Cerebellar cortex (tissue), 1 donor: ENCODE measurements at regions not wholly inside any gene's neighbourhood (a gene's known extent, or its start where the extent isn't known, plus 50 kb on each side); places are given as distances from the start of the nearest gene placed in this dataset.

Source experiments
- DNase-seq: peaks from one replicate; pipeline ENCODE4 v3.0.0-alpha.2; 2015; ENCODE audit warnings: low spot score

DNA sequence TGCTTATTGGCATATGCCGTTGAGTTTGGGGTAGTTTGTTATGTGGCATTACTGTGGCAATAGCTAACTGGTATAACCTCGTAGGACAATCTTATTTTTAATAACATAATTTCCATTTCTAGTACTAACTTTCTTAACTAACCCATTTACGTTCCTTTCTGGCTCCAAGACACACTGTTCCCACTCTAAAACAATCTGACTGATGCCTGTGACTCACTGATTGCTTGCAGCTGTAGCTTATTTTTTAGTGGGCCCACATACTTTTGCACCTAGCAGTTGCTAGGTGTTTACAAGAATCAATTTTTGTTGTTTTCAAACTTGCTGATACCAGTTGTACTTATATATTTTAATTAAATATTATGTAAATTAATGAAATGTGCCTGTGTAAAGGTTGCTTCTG lies 52.2 kb downstream of the FAT3 start:
- no peak for DNase-seq

DNA sequence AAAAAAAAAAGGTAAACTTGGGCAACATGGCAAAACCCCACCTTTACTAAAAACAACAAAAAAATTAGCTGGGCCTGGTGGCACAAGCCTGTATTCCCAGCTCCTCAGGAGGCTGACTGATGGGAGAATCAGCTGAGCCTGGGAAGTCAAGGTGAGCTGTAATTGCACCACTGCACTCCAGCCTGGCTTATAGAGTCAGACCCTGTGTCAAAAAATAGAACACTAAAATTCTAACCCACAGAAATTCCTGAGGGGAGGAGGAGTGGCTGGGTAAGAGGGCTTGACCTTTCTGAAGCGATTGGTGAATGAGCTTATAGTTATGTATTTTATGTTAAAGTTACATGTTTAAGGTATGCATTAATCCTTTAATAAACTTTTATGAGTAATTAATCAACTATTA lies 53.3 kb downstream of the FAT3 start:
- DNase-seq: no peak

DNA sequence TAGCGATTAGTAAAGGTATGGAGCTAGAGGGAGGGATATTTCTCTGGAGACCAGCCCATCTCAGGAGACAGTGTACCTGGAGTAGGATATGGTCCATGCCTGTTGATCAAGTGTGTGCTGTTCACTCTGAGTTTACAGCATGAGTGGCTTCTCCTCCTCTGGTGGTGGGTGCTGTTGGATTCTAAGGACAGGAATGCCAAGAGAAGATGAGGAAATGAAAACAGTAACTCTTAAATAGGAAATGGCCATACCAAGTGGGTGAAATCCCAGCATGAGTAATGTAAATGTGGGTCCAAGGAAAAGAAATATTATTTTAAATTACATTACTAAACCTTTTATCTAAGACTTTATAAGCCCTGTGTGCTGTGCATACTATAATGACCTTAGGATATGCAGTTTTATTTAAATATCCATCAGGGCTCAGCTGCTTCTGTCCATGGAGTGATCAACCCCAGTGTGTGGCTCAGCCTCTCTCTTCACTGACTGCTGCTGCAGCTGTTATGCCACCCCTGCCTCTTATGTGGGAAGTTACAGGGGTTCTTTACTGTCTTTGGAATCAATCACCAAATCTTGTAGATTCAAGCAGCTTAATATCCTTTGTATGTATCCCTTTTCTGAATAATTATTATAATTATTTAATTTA lies 54.3 kb downstream of the FAT3 start:
- no peak for DNase-seq

DNA sequence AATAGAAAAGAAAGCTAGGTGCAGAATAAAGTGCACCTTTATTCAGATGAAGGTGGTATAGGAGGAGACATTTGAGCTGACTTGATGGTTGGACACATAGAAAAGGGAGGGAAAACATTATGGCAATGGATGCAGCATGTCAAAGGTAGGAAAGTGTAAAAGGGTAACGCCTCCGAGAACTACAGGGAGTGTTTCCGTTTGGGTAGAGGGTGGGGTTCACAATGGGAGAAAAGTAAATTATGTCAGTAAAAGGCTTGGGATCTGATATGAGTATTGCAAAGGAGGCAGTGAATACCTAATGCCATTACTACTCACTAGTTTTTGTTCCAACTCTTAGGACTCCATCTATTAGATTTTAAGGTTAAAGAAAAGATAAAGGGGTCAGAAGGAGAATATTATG lies 59.5 kb downstream of the FAT3 start:
- DNase-seq: no peak

DNA sequence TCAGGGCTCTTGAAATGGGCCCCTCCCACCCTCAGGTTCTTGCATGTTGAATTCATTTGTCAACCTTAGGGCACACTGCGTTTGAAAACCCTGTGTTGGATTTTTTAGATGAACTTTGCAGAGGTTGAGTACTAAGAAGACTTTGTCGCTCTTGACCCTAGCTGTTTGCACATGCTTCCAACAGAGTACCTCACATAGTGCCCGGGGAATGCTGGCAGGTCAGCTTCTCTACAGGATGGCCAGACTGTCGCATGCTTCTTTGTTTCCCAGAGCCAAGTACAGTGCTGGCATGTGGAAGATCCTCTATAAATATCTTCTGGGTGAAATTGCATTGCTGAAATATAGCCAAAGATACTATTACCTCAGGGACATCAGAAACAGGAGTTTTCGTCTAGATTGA lies 59.9 kb downstream of the FAT3 start:
- DNase-seq: no peak

DNA sequence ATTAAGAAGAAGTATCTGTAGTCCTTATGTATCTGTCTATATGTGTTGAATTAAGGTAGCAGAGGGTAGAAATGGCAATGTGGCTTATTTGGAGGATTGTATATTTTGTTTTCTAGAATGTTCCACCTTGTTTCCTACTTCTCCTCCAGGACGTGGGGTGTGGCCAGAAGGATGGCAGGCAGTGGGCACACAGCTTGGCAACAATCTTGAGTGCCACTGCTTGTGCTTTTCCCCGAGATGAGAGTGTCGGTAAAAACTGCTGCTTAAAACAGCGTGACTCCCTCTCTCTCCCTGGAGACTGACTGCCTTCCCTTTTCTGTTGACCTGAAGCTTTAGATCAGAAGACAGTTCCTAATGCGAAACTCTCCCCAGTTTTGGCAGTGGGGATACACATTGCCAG lies 61.2 kb downstream of the FAT3 start:
- DNase-seq: no peak

DNA sequence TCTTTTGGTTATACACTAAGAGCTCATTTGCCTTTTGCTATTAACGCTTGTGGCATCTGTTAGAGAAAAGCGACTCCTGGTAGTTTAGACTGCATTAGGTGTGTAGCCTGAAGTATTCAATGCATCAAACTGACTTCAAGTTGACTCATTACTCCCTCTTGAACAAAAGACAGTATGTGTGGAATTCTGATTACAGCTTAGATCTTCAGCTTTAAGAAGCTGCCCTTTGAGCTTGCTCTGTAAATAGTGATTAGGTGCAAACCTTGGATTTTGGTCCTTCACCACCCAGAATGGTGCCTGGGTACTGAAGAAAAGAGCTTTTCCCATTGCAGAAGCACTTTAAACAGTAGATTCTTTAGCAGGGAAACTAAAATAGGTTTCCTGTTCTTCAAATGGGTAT lies 62.1 kb downstream of the FAT3 start:
- DNase-seq: no peak

DNA sequence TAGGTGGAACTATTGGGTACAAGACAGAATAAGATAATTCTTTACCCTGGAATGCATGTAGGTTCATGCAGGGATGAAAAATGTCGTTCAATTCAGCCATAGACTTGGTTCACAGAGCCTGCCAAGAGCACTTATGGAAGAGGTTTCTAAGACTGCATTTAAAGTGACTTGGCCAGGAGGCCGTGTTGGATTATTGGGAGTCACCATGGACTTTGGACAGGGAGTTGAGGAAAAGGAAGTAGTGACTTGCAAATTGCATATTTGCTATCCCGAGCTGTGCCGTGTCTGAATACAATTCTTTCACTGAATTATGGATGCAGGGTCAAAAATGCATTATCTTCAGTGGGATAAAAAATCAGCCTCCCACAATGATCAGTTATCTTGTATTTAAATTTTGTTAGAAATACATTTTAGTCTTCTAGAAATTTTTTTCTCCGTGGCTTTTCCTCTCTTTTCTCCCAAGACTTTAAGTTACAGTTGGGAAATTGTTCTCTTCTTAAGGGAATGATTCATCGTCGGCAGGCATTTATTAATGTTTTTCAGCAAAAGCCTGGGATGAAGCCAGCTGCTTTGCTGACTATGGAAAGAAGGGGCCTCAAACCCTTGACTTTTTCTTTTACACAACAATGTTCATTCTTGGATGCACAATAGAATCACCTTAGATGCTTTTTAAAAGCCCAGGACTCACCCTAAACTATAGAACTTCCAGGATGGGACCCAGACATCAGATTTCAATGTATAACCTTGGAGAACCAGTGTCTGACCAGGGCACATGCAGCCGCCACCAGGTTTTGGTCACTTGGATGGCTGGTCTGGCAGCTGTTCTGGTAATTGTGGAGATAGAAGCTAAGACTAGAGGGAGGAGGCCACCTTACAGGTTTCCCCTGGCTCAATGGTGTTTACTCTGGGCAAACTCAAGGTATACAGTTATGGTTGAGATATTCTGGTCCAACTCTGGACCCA lies 70.8 kb downstream of the FAT3 start:
- no peak for DNase-seq

DNA sequence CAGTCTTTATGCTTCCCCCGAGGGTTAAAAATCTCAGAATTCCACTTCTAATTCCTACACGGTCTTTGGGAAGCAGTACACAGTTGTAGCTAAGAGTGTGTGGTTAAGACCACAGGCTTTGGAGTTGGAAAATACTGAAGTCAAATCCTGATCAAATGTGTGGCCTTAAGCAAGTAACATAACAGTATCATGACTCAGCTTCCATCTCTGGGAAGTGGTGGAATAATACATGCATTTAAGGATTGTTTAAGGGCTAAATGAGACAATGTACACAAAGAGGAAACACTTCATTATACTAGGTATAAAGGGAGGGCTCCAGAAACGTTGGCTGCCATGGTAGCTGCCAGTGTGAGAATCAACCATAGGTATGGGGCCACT lies 71.5 kb downstream of the FAT3 start:
- no peak for DNase-seq

DNA sequence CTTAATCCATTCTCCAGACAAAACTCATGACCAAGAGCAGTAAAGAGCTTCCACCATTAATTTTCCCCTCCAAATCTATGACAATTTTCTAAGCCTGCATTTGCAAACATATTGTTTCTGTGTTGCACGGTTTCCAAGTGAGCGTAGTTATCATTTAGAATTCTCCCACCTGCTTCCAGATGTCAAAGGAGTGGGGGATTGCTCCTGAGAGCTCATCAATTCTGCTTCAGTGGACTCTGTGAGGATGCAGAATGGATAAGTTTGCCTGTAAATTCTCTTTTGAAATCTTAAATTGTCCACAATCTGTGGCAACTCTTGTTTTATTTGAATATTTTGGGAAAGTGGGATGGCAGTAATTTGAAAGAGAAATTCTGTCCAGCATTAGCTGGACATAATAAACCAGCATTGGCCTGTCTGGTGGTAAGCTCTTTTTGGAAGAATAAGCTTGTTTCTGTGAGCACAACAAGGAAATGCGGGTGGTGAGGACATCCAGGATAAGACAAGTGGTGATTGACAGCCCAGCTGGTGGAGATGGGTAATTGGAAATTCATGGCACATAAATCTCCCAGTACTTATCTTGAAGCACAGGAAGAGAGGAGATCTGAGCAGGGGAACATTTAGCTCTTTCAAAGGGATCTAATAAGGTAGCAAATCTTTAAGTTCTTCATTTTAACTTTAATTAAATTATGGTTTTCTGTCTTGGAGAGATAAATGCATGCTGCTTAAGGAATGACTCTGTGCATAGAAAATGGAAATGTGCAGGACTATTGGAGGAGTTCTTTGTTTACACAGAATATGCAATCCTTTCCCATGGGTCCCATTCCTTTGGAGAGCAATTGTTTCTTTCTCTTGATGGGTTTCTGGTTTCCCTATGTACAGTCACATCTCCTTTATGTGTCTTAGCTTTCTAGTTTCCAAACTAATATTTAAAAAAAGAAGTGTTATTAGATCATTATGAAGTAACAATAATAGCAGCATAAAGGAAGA lies 73.2 kb downstream of the FAT3 start:
- no peak for DNase-seq

DNA sequence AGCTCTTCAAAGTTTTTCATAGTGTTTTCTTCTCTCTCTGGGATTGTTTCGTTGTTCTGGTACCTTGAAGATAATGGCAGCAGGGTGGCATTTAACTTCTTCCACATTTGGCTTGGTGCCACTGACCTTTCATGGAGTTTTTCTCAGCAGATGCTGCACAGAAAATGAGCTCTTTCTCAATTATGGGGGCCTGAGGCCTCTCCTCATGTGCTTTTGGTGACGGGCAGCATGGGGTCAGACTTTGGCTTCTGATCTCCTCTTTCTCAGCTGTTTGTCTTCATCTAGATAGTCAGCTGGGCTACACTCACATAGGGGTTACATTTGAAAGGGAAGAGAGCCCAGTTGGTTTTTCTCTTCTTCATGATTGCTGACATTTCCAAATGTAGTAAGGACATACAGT lies 76.3 kb downstream of the FAT3 start:
- DNase-seq: no peak

DNA sequence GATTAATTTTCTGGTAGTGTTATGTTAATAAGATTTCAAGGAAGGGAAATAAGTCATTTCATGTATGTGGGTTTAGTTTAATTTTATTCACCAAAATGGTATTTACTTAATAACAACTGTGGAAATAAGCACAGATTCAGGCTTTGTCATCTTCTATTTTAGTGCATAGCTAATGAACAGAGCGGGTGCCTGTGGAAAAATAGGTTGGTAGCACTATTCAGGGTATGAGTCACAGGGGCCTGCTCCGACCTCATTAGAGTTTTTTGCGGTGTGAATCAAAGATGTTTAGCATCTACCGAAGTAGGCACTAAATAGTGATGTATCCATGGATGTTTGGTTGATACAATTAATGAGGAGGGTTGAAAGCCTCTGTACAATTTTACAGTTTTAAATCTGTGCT lies 78.2 kb downstream of the FAT3 start:
- no peak for DNase-seq

DNA sequence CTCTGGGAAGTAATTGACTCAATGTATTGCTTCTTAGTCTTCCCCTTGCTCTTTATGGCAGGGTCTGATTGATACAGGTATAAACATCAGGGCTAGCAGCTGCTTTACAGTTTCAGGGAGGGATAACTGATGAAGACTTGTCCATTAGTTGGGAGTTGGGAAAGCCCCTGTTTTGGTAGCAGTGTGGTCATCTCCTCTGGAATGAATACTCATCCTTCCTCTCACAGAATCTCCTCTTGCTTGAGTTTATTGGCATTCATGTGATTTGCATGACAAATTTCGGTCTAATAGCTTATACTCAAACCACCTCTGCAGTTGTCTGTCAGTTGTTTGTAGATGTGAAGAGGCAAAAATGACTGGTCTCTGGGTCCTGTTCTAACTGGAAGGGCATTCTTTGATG lies 79.7 kb downstream of the FAT3 start:
- DNase-seq: no peak

DNA sequence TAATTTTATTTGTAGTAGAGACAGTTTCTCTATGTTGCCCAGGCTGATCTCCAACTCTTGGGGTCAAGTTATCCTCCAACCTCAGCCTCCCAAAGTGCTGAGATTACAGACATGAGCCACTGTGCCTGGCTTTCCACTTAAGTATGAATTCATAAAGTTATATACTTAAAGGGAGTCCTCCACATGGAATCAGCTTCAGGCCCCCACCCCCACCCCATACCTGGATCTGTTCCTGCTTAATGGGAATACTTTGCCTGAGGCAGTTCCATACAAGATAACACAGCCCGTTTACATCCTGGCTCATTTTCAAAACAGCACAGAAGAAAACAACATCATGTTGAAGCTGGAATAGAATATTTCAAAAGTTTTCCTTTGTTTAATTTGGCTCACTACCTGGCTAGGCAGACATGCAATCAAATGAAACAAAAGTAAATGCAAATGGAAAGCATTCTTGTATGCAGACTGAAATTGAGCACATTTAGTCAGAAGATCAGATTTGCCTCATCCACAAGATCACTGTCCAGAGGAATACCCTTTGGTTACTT lies 82.4 kb downstream of the FAT3 start:
- DNase-seq: no peak

DNA sequence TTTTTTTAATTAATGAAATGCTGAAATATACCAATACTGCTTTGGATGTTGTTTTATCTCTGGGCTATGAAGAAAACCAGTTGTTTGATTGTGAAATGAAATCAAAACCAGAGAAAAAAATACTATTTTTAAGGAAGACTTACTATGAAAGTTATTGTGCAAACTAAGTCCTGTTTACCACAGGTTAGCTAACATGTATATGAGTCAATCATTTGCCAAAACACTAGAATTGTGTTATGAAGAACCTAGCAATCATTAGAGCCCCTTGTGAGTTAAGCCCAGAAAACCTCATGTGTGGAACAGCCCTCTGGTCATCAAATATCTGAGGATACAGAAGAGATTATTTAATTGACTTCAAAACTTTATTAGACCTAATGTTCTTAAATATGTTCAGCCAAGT lies 83.7 kb downstream of the FAT3 start:
- DNase-seq: no peak

DNA sequence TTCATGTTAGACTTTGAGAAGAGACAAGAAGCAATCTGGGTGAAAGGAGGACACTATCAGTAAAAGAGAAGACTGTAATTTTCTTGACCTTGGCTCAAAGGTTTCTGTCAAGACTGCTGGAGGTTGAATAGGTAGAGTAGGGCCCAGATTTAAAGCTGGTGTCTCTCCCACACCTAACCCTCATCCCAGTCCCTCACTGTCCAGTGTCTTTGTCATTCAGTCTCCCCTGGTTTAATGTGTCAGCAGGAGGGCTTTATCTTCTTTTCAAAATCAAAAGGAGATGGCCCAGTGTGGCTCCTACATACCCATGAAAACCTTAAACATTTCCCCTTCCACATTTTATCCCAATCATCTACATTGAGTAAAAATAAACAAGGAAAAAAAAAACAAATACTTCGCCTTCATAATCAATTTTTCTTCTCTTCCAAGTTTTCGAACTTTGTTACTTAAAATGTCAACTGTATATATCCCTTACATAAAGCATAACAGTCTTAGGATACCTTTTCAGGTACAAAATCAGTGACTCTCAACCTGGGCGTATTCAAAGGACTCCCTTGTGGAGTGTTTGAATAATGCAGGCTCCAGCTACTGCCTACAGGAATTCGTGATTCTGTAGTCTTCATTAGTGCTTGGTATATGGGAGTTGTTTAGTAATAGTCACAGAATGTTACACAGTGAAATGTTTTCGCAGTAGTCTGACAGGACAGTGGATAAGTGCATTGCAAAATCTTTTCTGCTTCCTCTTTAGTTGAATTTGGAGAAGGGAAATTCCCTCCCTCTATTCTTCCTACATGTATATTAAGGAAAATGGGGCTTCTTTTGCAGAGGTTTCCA lies 87.2 kb downstream of the FAT3 start:
- no peak for DNase-seq

DNA sequence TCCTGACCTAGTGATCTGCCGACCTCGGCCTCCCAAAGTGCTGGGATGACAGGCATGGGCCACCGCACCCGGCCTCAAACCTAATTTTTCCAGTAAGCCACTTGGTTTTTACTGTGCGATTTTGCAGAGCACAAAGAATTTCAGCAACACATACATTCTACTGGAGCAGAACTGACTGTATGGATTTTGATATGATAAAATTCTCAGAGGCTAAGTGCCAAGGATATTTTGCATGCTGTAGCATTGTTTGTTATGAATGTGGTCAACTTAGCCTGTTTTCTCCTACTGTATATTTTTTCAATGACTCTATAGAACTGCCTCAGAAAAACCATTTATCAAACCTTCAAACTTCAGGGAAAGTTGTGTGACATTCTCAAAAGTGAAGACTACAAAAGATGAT lies 89.2 kb downstream of the FAT3 start:
- no peak for DNase-seq

DNA sequence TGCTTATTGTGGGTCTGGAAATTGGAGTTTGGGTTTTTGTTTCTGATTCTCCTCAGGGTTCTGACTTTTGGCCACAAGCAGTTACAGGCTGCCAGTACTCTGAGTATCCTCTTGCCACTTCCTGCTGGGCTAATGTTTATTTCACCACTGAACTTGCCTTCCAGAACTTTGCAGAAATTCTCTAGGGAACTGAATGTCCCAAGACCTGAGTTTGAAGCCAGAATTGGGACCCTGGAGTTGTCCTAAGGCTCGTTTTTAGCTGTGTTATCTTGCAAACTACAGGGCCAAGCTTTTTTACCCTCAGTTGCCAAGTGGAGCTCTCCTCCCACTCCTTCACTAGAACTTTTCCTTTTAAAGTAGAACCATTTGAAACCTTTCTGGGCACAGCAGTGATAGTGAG lies 89.9 kb downstream of the FAT3 start:
- DNase-seq: no peak

DNA sequence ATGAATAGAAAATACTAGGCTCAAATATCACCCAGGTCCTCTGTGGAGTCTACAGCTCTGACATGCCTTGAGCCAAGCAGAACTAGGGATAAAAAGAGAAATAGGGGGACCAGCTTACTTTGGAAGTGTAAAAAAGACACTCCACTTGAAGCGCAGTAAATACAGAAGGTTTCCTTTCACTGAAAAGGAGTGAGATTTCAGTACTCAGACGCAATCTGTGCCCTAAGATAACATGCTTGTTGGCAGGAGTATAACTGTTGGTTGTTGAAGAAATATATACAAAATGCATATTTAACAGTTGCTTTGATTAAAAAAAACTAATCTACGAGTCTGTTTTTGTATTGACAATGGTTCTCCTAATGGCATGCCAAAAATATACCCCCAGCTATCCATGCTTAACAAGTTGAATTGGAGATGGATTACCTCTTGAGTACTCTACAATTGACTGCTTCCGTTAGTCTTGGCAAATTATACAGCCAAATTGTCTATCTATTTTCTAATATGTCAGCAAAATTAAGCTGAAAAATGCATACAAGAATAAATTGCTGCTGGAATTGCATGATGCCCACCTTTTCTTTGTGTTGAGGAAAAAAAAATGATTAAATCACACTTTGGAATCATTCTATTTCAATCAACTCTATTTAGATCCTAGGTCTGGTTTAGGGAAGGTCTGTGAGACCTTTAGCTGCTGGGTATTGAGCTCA lies 91.6 kb downstream of the FAT3 start:
- no peak for DNase-seq

DNA sequence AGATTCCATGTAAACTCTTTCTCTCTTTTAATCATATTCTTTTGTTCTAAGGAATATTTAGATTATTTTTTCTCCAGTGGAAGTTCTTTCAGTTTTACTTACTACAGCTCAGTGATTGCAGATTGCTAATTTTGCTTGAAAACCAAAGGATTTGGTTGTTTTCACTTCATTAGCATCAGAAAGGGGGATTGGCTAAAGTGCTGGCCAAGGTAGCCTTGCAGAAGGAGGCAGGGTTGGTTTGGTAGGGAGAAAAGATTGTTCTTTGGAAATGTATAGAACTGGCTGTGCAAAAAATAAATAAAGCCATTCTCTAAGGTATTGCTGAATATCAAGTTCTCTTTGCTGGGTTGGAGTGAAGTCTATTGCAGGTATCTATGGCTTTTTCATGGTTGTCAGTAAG lies 92.6 kb downstream of the FAT3 start:
- DNase-seq: no peak

DNA sequence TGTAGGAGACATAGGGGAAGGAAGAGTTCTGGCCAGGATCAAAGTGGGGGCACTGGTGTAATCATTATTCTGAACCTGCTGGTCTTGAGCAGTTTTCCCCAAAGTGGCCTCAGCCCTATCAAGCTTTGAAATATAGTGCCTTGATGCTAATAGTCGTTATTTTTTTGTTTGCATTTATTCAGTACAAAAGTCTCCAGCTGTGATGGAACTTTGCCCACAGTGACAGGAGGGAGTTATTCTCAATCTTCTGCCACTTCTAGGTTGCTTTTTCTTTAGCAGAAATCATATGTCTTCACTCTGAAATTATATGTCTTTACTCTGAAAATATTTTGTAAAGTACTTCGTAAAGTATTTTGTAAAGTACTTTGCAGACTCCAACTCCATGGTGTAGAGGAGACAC lies 93.1 kb downstream of the FAT3 start:
- no peak for DNase-seq
